Stimulated activated CD4-positive, alpha-beta T cell treated with anti-CD3 and anti-CD28 coated beads, Interleukin-2, amount 100 ng/mL, for 4 hours (primary cell): ENCODE measurements at regions not wholly inside any gene's neighbourhood (a gene's known extent, or its start where the extent isn't known, plus 50 kb on each side); places are given as distances from the start of the nearest gene placed in this dataset.

Experiments
- DNase-seq: peaks from one replicate; pipeline ENCODE4 v3.0.0-alpha.2; 2020; ENCODE audit warnings: low read depth

DNA sequence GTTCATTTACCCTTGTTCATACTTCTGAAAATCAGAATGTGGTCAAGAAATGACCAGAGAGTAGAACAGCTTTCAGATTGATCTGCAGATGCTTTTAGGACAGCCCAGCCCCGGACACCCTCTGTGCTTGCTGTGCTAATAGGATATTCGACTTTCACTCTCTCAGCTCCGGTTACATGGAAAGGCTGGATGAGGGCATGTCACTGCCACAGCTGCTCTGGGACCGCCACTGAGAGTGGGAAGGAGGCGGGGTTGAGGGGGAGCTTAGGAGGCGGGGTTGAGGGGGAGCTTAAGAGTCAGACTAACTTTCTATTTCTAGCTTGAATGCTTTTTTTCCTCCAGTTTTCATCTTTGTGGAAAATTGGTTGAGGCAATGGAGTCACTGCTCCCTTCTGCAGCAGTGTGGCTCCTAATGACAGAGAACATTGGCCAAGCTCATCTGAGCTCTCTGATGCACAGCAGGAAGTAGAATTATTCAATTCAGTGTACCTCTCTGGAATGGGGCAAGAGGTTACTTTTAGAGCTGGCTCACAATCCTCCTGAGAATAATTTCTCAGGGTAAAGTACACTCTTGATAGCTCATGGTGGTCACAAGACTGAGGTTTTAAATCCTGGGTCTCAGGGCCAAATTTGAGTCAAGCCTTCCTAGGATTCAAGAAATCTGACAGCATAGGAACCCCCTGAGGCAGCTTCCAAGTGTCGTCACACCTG lies 74.6 kb upstream of the NPAS1 start:
- DNase-seq: no peak

DNA sequence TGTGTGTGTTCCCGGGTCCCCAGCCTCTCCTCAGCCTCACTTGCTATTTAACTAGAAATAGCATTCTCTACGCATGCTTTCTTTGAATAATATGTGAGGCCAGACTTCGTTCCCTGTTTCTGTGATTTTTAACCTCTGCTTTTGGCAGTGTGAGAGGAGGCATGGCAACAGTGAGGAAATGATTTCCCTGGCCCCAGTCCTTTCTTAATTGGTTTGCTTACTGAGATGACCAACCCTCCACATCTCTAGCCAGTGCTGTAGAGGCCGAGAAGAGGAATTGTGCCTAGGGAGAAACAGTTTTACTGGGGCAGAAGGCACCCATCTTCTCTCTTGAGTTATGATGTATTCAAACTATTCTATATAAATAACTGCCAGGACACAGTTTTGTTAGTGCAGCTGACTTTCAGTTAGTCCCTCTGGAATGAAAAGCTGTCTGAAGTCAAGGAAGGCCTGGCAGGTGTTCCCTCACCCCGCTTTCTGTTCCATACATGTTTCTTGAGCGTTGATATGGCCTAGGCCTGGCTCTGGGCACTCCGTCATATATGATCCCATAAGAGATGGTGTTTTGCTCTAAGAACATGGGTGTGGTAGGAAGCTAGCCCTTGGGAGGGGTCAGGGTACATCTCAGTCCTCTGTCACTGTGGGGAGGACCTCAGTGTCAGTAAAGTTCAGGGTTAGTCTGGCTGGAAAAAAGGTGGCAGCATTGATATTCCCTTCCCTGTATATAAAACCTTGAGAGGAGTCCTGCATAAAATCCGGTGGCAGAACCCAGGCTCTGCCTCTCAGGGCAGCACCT lies 73.7 kb upstream of the NPAS1 start:
- no peak for DNase-seq

DNA sequence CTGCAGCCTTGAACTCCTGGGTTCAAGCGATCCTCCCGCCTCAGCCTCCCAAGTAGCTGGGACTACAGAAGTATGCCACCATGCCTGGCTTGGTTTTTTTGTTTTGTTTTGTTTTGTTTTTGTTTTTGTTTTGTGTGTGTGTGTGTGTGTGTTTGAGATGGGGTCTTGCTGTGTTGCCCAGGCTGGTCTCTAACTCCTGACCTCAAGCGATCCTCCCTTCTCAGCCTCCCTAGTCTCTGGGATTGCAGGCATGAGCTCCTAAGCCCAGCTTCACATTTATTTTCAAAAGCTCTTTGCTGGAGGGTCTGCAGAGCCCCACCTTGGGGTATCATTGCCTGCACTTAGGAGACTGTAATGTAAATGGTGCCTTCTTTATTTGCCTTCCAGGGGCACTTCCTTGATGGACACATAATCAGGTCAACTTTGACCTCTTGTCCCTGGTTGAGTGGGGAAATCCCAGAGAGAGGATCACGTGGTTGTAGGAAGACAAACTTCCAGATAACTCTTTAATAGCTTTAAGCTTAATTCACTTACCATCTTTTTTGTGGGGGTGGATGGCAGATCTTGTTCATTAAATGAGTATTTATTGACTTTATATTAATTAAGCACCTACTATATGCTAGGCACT lies 72.9 kb upstream of the NPAS1 start:
- no peak for DNase-seq

DNA sequence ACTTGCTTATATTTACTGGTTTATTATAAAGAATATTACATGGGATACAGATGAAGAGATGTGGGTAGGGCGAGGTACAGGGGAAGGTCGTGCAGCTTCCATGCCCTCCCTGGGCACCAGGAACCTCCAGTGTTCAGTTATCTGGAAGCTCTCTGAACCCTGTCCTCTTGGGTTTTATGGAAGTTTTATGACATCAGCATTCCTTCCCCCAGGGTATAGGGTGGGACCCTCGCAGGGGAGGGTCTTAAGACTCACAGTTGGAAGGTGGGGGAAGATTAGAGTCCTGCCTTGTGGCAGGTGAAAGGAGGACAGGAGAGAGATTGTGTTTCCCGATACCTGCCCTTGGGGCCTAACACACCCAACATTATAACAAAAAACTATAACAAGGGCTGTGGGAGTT lies 71.8 kb upstream of the NPAS1 start:
- no peak for DNase-seq

DNA sequence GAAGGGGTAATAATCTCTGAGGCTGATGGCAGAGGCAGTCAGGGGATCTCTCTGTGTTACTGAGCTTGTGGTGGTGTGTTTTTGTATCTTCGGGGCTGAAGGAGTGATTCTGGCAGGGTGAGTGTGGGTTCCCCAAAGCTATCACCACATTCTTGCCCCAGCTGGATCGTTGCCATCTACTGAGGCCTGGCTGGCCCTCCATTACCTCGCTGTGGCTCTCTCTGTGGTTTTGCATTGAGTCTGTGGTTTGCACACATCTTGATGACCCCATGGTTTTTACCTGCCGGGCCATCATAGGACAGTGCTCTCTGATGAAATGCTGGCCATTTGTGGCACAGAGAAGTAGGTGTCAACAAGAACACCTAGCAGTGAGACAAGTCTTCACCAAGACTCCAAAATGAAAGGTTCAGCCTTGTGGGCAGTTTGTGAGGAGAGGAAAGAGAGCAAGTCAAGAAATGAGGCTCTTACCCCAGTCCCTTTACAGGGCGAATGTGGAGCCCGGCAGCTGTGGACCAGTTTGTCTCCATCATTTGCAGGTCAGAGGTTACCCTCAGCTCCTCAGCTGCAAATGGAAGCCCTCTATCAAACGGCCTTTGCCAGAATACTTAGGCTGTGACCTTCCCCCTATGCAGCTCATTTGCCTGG lies 69.0 kb upstream of the NPAS1 start:
- no peak for DNase-seq

GRCh38 chr19:46951171-46951986 lies 68.3 kb upstream of the NPAS1 start:
- no peak for DNase-seq

DNA sequence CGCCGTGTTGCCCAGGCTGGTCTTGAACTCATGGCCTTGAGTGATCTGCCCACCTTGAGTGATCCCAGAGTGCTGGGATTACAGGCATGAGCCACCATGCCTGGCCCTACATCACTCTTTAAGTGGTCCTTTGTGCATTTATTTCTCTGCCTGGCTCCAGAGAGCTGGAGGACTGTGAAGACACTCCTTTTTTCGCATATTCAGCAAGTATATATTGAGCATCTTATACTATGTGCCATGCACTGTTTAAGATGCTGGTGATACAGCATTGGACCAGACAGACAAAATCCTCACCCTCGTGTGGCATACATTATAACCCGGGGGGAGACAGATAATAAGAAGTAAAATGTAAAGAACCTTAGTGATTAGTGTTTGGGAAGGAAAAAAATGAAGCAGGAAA lies 66.8 kb upstream of the NPAS1 start:
- no peak for DNase-seq

GRCh38 chr19:46953955-46954501 lies 65.6 kb upstream of the NPAS1 start:
- no peak for DNase-seq

DNA sequence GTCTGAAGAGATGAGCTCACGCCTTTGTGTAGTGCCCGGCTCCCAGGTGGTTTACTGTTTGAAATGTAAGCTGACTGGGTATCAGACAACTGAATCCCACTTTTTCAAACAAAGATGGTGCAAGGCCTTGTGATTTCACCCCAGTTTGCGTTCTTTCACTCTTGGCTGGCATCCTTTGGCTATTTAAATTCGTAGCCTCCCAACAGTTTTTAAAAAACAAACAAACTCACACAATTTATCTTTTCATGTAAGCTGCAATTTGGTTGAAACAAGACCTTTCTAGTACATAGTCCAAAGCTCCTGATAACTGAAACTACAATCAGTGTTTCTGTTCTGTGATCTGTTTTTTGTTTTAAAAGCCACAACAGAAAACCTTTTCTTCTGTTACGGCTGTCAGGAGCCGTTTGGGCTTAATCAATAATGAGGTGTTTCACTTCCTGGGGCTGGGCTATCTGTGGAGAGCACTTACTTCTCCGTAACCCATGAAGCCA lies 65.1 kb upstream of the NPAS1 start:
- no peak for DNase-seq

GRCh38 chr19:46954993-46955812 lies 64.4 kb upstream of the NPAS1 start:
- DNase-seq: peak; percentile 24

DNA sequence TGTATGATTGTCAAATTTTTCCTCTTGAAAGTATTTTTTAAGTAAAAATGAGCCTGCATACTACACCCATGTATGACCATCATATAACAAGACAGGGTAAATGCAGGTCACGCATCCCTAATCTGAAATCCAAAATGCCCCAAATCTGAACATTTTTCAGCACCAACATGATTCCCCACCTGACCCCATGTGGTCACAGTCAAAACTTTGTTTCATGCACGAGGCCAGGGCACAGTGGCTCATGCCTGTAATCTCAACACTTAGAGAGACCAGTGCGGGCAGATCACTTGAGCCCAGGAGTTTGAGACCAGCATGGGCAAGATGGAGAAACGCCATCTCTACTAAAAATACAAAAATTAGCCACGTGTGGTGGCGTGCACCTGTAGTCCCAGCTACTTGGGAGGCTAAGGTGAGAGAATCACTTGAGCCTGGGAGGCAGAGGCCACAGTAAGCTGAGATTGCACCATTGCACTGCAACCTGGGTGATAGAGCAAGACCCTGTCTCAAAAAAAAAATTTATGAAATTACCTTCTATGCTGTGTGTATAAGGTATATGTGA lies 63.7 kb upstream of the NPAS1 start:
- no peak for DNase-seq

DNA sequence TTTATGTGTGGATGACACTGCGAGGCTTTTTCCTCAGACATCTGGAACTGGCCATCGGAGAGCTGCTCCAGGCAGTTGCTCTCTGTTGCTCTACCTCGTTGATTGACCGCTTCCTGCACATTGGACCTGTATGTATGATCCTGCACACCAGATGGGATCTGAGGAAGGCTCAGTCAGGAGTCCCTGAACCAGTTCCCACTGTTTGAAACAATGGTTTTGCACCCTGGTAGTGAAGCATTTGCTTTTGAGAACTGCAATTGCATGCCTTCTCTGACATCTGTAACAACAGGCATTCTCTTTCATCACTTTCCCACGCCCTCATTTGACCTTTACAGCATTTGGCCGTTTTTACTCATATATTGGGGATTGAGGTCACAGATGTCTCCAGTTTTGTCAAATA lies 61.1 kb upstream of the NPAS1 start:
- no peak for DNase-seq

- DNase-seq: no peak
Observed at GRCh38 chr19:46959894-46960556, 59.6 kb upstream of the NPAS1 start.

DNA sequence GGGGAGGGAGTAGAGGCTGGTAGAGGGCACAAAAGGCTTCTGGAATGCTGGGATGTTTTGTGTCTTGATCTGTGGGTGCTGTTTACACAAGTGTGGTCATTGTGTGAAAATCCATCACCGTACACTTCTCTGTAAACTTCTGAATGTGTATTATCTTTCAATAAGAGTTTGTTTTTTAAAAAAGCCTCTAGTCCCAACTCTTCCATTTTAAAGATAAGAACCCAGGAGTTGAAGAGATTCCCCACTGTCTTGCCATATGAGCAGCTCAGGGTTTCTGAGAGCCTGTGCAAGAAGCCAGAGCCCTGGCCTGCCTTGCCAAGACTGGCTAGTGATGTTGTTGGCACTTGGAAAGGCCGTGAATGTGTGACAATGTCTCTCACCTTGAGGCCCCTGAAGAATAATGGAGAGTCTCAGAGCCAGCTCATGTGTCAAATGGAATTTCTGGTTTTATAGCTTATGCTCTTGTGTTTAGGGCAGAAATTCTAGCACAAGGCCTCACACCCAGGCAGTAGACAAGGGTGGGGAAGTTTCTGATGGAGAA lies 57.5 kb upstream of the NPAS1 start:
- DNase-seq: no peak

- no peak for DNase-seq
Observed at GRCh38 chr19:46963093-46963734, 56.4 kb upstream of the NPAS1 start.

DNA sequence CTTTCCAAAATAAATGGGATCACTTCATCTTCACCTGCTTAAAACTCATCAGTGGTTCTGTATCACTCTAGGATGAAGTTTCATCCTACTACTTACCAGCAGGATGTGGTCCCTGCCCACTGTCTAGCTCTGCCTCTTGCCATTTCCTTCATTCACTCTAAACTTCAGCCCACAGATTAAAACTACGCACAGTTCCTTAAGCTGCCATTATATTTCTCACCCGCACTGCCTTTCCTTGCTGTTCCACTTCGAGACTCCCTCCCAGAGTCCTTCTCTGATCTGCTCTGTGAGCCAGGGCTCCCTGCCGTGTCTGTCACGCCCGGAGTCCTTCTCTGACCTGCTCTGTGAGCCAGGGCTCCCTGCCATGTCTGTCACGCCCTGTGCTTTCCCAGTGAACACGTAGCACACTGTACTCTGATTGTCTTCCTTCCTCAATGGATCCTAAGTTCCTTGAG lies 52.0 kb upstream of the NPAS1 start:
- DNase-seq: no peak
